IMR-90 (cell line): ENCODE measurements at regions not wholly inside any gene's neighbourhood (a gene's known extent, or its start where the extent isn't known, plus 50 kb on each side); places are given as distances from the start of the nearest gene placed in this dataset.

Source experiments
- ATAC-seq: fragments of 200-7000 bp; cut with Tn5 transposase; 2 replicates; pipeline ENCODE4 v1.9.1; 2020; ENCODE audit warnings: low read depth, mild to moderate bottlenecking, moderate library complexity
- BruUV-seq: library from RNA; stranded (reverse); fragments of 400-500 nt; replicated peaks from 2 replicates; lab custom pipeline; 2021; lab: Mats Ljungman, UMichigan
- CTCF ChIA-PET: fragments of 300-600 bp; formaldehyde crosslinking; extraction: SDS; loops from one replicate; lab custom pipeline; 2021; ENCODE audit warnings: antibody characterized with exemption; lab: Yijun Ruan, JAX
- POLR2A ChIA-PET: fragments of 300-600 bp; sonication (Branson Sonifier 250); formaldehyde crosslinking; loops from one replicate; lab custom pipeline; 2022; ENCODE audit warnings: antibody characterized with exemption; ENCODE audit not compliant: unreplicated experiment; lab: Charles Lee
- DNase-seq: peaks from one replicate; pipeline ENCODE4 v3.0.0; 2013
- H2AFZ ChIP-seq: replicated peaks from 2 replicates; pipeline ENCODE3; 2013; ENCODE audit warnings: low read length, mild to moderate bottlenecking; ENCODE audit not compliant: poor library complexity
- H2AK5ac ChIP-seq: 2 replicates; pipeline ENCODE4 v1.6.1; 2013; ENCODE audit warnings: low read depth, low read length, inconsistent platforms
- H2AK9ac ChIP-seq: replicated peaks from 2 replicates; pipeline ENCODE3; 2013; ENCODE audit warnings: mild to moderate bottlenecking, low read depth, low read length, moderate library complexity; ENCODE audit not compliant: poor library complexity
- H2BK120ac ChIP-seq: 2 replicates; pipeline ENCODE4 v1.6.1; 2013; ENCODE audit warnings: low read depth, low read length, inconsistent platforms
- H2BK15ac ChIP-seq: 3 replicates; pipeline ENCODE4 v1.6.1; 2013; ENCODE audit warnings: low read depth, low read length, inconsistent platforms
- H2BK20ac ChIP-seq: 2 replicates; pipeline ENCODE4 v1.6.1; 2013; ENCODE audit warnings: low read depth, mild to moderate bottlenecking, inconsistent platforms, low read length, moderate library complexity
- H2BK5ac ChIP-seq: 2 replicates; pipeline ENCODE4 v1.6.1; 2013; ENCODE audit warnings: mild to moderate bottlenecking, low read depth, low read length, inconsistent platforms; ENCODE audit not compliant: poor library complexity, severe bottlenecking
- H3K14ac ChIP-seq: replicated peaks from 2 replicates; pipeline ENCODE4 v1.6.1; 2013; ENCODE audit warnings: low read depth, low read length, inconsistent platforms
- H3K18ac ChIP-seq: 2 replicates; pipeline ENCODE4 v1.6.1; 2013; ENCODE audit warnings: low read depth, low read length, control low read depth
- H3K23ac ChIP-seq: 2 replicates; pipeline ENCODE4 v1.6.1; 2013; ENCODE audit warnings: low read depth, low read length, inconsistent platforms
- H3K27ac ChIP-seq: 2 replicates; pipeline ENCODE4 v1.5.1; 2013; ENCODE audit warnings: mild to moderate bottlenecking, control low read depth, low read length; ENCODE audit not compliant: insufficient read depth
- H3K27me3 ChIP-seq: 2 replicates; pipeline ENCODE4 v1.6.1; 2013; ENCODE audit warnings: low read length; ENCODE audit not compliant: control insufficient read depth, insufficient read depth
- H3K36me3 ChIP-seq: 2 replicates; pipeline ENCODE4 v1.6.1; 2013; ENCODE audit warnings: low read length, mixed read lengths; ENCODE audit not compliant: control insufficient read depth, insufficient read depth
- H3K4ac ChIP-seq: 2 replicates; pipeline ENCODE4 v1.6.1; 2013; ENCODE audit warnings: low read depth, low read length, inconsistent platforms
- H3K4me1 ChIP-seq: 2 replicates; pipeline ENCODE4 v1.6.1; 2013; ENCODE audit warnings: low read length, mixed read lengths; ENCODE audit not compliant: control insufficient read depth, insufficient read depth
- H3K4me2 ChIP-seq: 2 replicates; pipeline ENCODE4 v1.6.1; 2013; ENCODE audit warnings: low read depth, mild to moderate bottlenecking, control low read depth, low read length, moderate library complexity
- H3K4me3 ChIP-seq: 2 replicates; pipeline ENCODE4 v1.5.1; 2013; ENCODE audit warnings: low read depth, mild to moderate bottlenecking, control low read depth, low read length, moderate library complexity; ENCODE audit not compliant: insufficient read depth
- H3K56ac ChIP-seq: 2 replicates; pipeline ENCODE4 v1.6.1; 2013; ENCODE audit warnings: low read length, inconsistent platforms; ENCODE audit not compliant: insufficient read depth; ENCODE audit errors: extremely low read depth
- H3K79me1 ChIP-seq, 2 experiments: 2 replicates each; pipeline ENCODE4 v1.6.1; 2013; ENCODE audit warnings: low read length in 2 of 2, inconsistent platforms in 1 of 2, low read depth in 1 of 2
- H3K9ac ChIP-seq: 2 replicates; pipeline ENCODE4 v1.6.1; 2013; ENCODE audit warnings: low read depth, low read length, control low read depth
- H3K9me1 ChIP-seq: 2 replicates; pipeline ENCODE4 v1.6.1; 2013; ENCODE audit warnings: low read length, inconsistent platforms; ENCODE audit not compliant: insufficient read depth
- H3K9me3 ChIP-seq: 2 replicates; pipeline ENCODE4 v1.6.1; 2013; ENCODE audit warnings: low read length; ENCODE audit not compliant: control insufficient read depth, insufficient read depth
- H4K20me1 ChIP-seq: 2 replicates; pipeline ENCODE4 v1.6.1; 2013; ENCODE audit warnings: low read length, inconsistent platforms; ENCODE audit not compliant: insufficient read depth
- H4K5ac ChIP-seq: 2 replicates; pipeline ENCODE4 v1.6.1; 2013; ENCODE audit warnings: mild to moderate bottlenecking, low read depth, low read length, control low read depth
- H4K8ac ChIP-seq, 2 experiments: 2 replicates each; pipeline ENCODE4 v1.6.1; 2013; ENCODE audit warnings: low read depth in 2 of 2, low read length in 2 of 2, control low read depth in 1 of 2, inconsistent platforms in 1 of 2
- H4K91ac ChIP-seq: 2 replicates; pipeline ENCODE4 v1.6.1; 2013; ENCODE audit warnings: low read depth, low read length, inconsistent platforms; ENCODE audit not compliant: insufficient read depth
- BHLHE40 ChIP-seq: fragments of 150-350 bp; IDR thresholded peaks from 2 replicates; pipeline ENCODE4 v1.6.1; 2016; ENCODE audit warnings: mild to moderate bottlenecking, low read depth, low read length
- CEBPB ChIP-seq: IDR thresholded peaks from 2 replicates; pipeline ENCODE4 v1.6.1; 2012; ENCODE audit warnings: low read depth, low read length, improper control_type of control experiment
- CHD1 ChIP-seq: IDR thresholded peaks from 2 replicates; pipeline ENCODE4 v1.6.1; 2012; ENCODE audit warnings: low read depth, low read length, improper control_type of control experiment
- CTCF ChIP-seq: conservative IDR thresholded peaks from 2 replicates; pipeline ENCODE4 v1.5.1; 2012; ENCODE audit warnings: mild to moderate bottlenecking, low read depth, low read length, improper control_type of control experiment
- ELK1 ChIP-seq: fragments of 150-350 bp; IDR thresholded peaks from 2 replicates; pipeline ENCODE4 v1.6.1; 2016; ENCODE audit warnings: low read depth, mild to moderate bottlenecking, low read length, moderate library complexity, borderline replicate concordance
- FOS ChIP-seq: fragments of 150-350 bp; IDR thresholded peaks from 2 replicates; pipeline ENCODE4 v1.6.1; 2016; ENCODE audit warnings: low read depth, low read length
- MAFK ChIP-seq: IDR thresholded peaks from 2 replicates; pipeline ENCODE4 v1.6.1; 2012; ENCODE audit warnings: low read depth, low read length, improper control_type of control experiment
- MAZ ChIP-seq: IDR thresholded peaks from 2 replicates; pipeline ENCODE4 v1.6.1; 2012; ENCODE audit warnings: low read depth, mild to moderate bottlenecking, low read length, improper control_type of control experiment, moderate library complexity, borderline replicate concordance
- MXI1 ChIP-seq: IDR thresholded peaks from 2 replicates; pipeline ENCODE4 v1.6.1; 2012; ENCODE audit warnings: low read depth, mild to moderate bottlenecking, low read length, moderate library complexity, borderline replicate concordance
- NFE2L2 ChIP-seq: fragments of 150-350 bp; IDR thresholded peaks from 2 replicates; pipeline ENCODE4 v1.6.1; 2016; ENCODE audit warnings: low read depth, mild to moderate bottlenecking, low read length
- POLR2A ChIP-seq: IDR thresholded peaks from 2 replicates; pipeline ENCODE4 v1.6.1; 2012; ENCODE audit warnings: mild to moderate bottlenecking, low read depth, low read length
- RAD21 ChIP-seq: IDR thresholded peaks from 2 replicates; pipeline ENCODE4 v1.6.1; 2012; ENCODE audit warnings: low read length, improper control_type of control experiment
- RCOR1 ChIP-seq: IDR thresholded peaks from 2 replicates; pipeline ENCODE4 v1.6.1; 2012; ENCODE audit warnings: mild to moderate bottlenecking, low read length, improper control_type of control experiment; ENCODE audit not compliant: insufficient replicate concordance
- RFX5 ChIP-seq: IDR thresholded peaks from 2 replicates; pipeline ENCODE4 v1.8.0; 2012; ENCODE audit warnings: low read depth, mild to moderate bottlenecking, low read length, moderate library complexity
- SMC3 ChIP-seq: fragments of 150-350 bp; IDR thresholded peaks from 2 replicates; pipeline ENCODE4 v1.6.1; 2016; ENCODE audit warnings: low read depth, mild to moderate bottlenecking, antibody characterized with exemption, low read length, moderate library complexity
- USF2 ChIP-seq: fragments of 150-350 bp; IDR thresholded peaks from 2 replicates; pipeline ENCODE4 v1.6.1; 2017; ENCODE audit warnings: mild to moderate bottlenecking, antibody characterized with exemption, low read length, low read depth
- WGBS, 2 experiments: methylation state at CpG; one replicate each; pipeline versions ENCODE4 v1.1.5 to v1.1.7; 2013; ENCODE audit warnings: missing lambda C conversion rate in 2 of 2; ENCODE audit not compliant: insufficient read length in 1 of 2; ENCODE audit errors: extremely low coverage in 2 of 2; 5-methylcytosine and 5-hydroxymethylcytosine counted together
- dilution Hi-C: fragments of 300-500 bp; cut with HindIII; formaldehyde crosslinking; loops from one replicate; pipeline ENCODE4 v1.14.3; 2018; ENCODE audit warnings: low sequenced_read_pairs; ENCODE audit not compliant: unreplicated experiment
- in situ Hi-C: fragments of 300-500 bp; cut with MboI; formaldehyde crosslinking; loops from 3 replicates; pipeline ENCODE4 v1.14.3; 2019; ENCODE audit warnings: low sequenced_read_pairs, inconsistent platforms, mixed read lengths
- intact Hi-C: fragments of 100-400 bp; cut with micrococcal nuclease; formaldehyde crosslinking; loops from 2 replicates; pipeline ENCODE4 v1.10.0; 2022

- peaks cover 4% of the 10 kb centered on the region; the same call in 1 of the 2 replicates for H3K9me3 ChIP-seq
- no peak overlapping the region for H3K14ac ChIP-seq
- no peak overlapping the region for H3K56ac ChIP-seq
- ChIA-PET POLR2A (no interaction called here), CTCF (no interaction called here)
- intact Hi-C loops (no loop called here), dilution Hi-C loops (no loop called here), in situ Hi-C loops (no loop called here)
- H3K9ac ChIP-seq: no peak overlapping the region
- no peak for DNase-seq
- BruUV-seq: no TSS peak
- TF ChIP-seq POLR2A: no peak
- TF ChIP-seq RCOR1: no peak
- TF ChIP-seq MXI1: no peak
- no peak for TF ChIP-seq SMC3
- no peak for TF ChIP-seq RAD21
- no peak for TF ChIP-seq CTCF
- no peak for TF ChIP-seq MAZ
- no peak for TF ChIP-seq ELK1
- TF ChIP-seq USF2: no peak
- TF ChIP-seq NFE2L2: no peak
- no peak for TF ChIP-seq RFX5
- no peak for TF ChIP-seq CEBPB
- TF ChIP-seq CHD1: no peak
- no peak for TF ChIP-seq BHLHE40
- TF ChIP-seq FOS: no peak
- no peak for TF ChIP-seq MAFK
- H4K8ac ChIP-seq: no peak overlapping the region
- no peak overlapping the region for H4K91ac ChIP-seq
- H2BK120ac ChIP-seq: no peak overlapping the region
- no peak overlapping the region for H3K27ac ChIP-seq
- H4K5ac ChIP-seq: no peak overlapping the region
- H3K36me3 ChIP-seq: no peaks in the 10 kb centered on the region
- no peak overlapping the region for H2BK20ac ChIP-seq
- H2BK5ac ChIP-seq: no peak overlapping the region
- H3K23ac ChIP-seq: no peak overlapping the region
- no peak overlapping the region for H3K4ac ChIP-seq
- H3K4me2 ChIP-seq: no peak overlapping the region
- H3K4me3 ChIP-seq: no peak overlapping the region
- no peaks in the 10 kb centered on the region for H3K4me1 ChIP-seq
- no peak overlapping the region for H3K18ac ChIP-seq
- no peak overlapping the region for H2AFZ ChIP-seq
- ATAC-seq: no peak
- 80% methylated on average over 1 of the region's 5 CpGs; no CpG with 5 or more reads in 1 of the 2 experiments for WGBS, 2 experiments
- no peaks in the 10 kb centered on the region for H3K27me3 ChIP-seq
- H3K9me1 ChIP-seq: no peaks in the 10 kb centered on the region
- H3K79me1 ChIP-seq: no peaks in the 10 kb centered on the region
- no peak overlapping the region for H2BK15ac ChIP-seq
- H2AK9ac ChIP-seq: no peak overlapping the region
- no peaks in the 10 kb centered on the region for H4K20me1 ChIP-seq
- no peak overlapping the region for H2AK5ac ChIP-seq
Measured at GRCh38 chr12:17035372-17035771, 429.4 kb upstream of the LMO3 start.
